GM12892 (cell line): ENCODE measurements at regions not wholly inside any gene's neighbourhood (a gene's known extent, or its start where the extent isn't known, plus 50 kb on each side); places are given as distances from the start of the nearest gene placed in this dataset.

Experiments used
- POLR2A ChIP-seq: IDR thresholded peaks from 2 replicates; pipeline ENCODE4 v1.6.1; 2011; ENCODE audit warnings: low read depth, low read length, control low read depth
- POLR2AphosphoS5 ChIP-seq: IDR thresholded peaks from 2 replicates; pipeline ENCODE4 v1.6.1; 2011; ENCODE audit warnings: low read depth, low read length, control low read depth
- TAF1 ChIP-seq: IDR thresholded peaks from 2 replicates; pipeline ENCODE4 v1.6.1; 2011; ENCODE audit warnings: low read depth, mild to moderate bottlenecking, control low read depth, low read length, borderline replicate concordance

DNA sequence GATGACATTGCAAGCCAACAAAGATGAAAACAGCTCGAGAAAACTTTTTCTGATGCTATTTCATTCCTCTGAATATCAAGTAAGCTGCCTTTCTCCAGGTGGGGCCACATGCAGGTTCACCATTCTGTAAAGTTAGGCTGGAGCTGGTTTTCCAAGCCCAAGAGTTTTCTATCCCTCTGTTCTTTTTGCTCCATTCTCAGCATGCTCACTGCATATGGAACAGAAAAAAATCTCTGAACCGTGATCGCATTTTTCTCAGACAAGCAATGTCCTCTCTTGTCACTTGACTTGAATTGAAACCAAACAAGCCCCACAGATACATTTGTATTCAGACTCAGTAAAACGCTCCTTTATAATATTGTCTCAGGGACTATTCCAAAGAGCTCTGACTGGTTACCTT is 451.6 kb downstream of the FRK start:
- no peak for TF ChIP-seq POLR2A
- no peak for TF ChIP-seq POLR2AphosphoS5
- TF ChIP-seq TAF1 = no peak
